AG10803 (cell line): ENCODE measurements at regions not wholly inside any gene's neighbourhood (a gene's known extent, or its start where the extent isn't known, plus 50 kb on each side); places are given as distances from the start of the nearest gene placed in this dataset.

Source experiments
- DNase-seq: peaks from one replicate; pipeline ENCODE4 v3.0.0; 2010; ENCODE audit warnings: low read depth
- H3K4me3 ChIP-seq: 2 replicates; pipeline ENCODE4 v1.5.1; 2011; ENCODE audit warnings: mild to moderate bottlenecking, low read length, control low read depth
- CTCF ChIP-seq: conservative IDR thresholded peaks from 2 replicates; pipeline ENCODE4 v1.5.1; 2011; ENCODE audit warnings: mild to moderate bottlenecking, low read length, control low read depth, inconsistent platforms

GRCh38 chr4:53866055-53866454 lies 198.3 kb downstream of the CHIC2 start:
- no peak for DNase-seq
- H3K4me3 ChIP-seq, result no peak overlapping the region
- TF ChIP-seq CTCF, result no peak

GRCh38 chr4:53865054-53865453 lies 199.4 kb downstream of the CHIC2 start:
- no peak overlapping the region for H3K4me3 ChIP-seq
- TF ChIP-seq CTCF, result no peak
- DNase-seq, result no peak

- DNase-seq, result no peak
- no peak for TF ChIP-seq CTCF
- H3K4me3 ChIP-seq, result no peak overlapping the region
These were observed 200.6 kb downstream of the CHIC2 start for GRCh38 chr4:53863736-53864365.

- no peak for TF ChIP-seq CTCF
- peak; percentile 57 for DNase-seq
- no peak overlapping the region for H3K4me3 ChIP-seq
These were observed 201.2 kb downstream of the CHIC2 start for GRCh38 chr4:53863158-53863557.

GRCh38 chr4:53861856-53862610 lies 202.4 kb downstream of the CHIC2 start:
- no peak overlapping the region for H3K4me3 ChIP-seq
- peak; percentile 95 for DNase-seq
- TF ChIP-seq CTCF, result no peak

- no peak for TF ChIP-seq CTCF
- no peak for DNase-seq
- no peak overlapping the region for H3K4me3 ChIP-seq
These were observed 205.1 kb downstream of the CHIC2 start for GRCh38 chr4:53859305-53859704.

GRCh38 chr4:53858744-53859143 lies 205.7 kb downstream of the CHIC2 start:
- TF ChIP-seq CTCF, result no peak
- DNase-seq, result no peak
- H3K4me3 ChIP-seq, result no peak overlapping the region
